A549 (cell line): ENCODE measurements at regions not wholly inside any gene's neighbourhood (a gene's known extent, or its start where the extent isn't known, plus 50 kb on each side); places are given as distances from the start of the nearest gene placed in this dataset.
"Not testable (repeated sequence)": the region's sequence is repeated elsewhere in the genome, so short reads cannot be mapped to it uniquely, and the experiment has no call there.

Experiments
- ATAC-seq, 2 experiments: fragments of 200-7000 bp in 1 of 2; fragments of >200 bp in 1 of 2; cut with Nextera tagmentation in 1 of 2; cut with Tn5 transposase in 1 of 2; 3 replicates each; pipeline versions ENCODE4 v1.8.0 to v1.9.1; 2018 to 2020; ENCODE audit warnings: mild to moderate bottlenecking in 1 of 2, moderate library complexity in 1 of 2
- CTCF ChIA-PET: fragments of 300-600 bp; sonication (Branson Sonifier 250); formaldehyde crosslinking; extraction: SDS; loops from one replicate; lab custom pipeline; 2021; ENCODE audit warnings: antibody characterized with exemption, inconsistent platforms; lab: Yijun Ruan, JAX
- POLR2A ChIA-PET: fragments of 350-600 bp; formaldehyde crosslinking; extraction: SDS; loops from one replicate; lab custom pipeline; 2021; ENCODE audit warnings: antibody characterized with exemption, inconsistent platforms; lab: Yijun Ruan, JAX
- DNase-seq, 2 experiments: peaks; one replicate each; pipeline versions ENCODE4 v3.0.0 to v3.0.0-alpha.2; 2011 to 2016; ENCODE audit warnings: low read depth in 1 of 2, low spot score in 1 of 2
- FAIRE-seq: peaks from 2 replicates; lab custom pipeline; 2011; peaks lifted over from hg19 to GRCh38; lab: Jason Lieb, UNC
- H3K27ac ChIP-seq, 2 experiments: fragments of >200 bp; sonication (Bioruptor Twin); formaldehyde crosslinking; 3 replicates each; pipeline ENCODE4 v1.5.1; 2016 to 2017
- H3K4me1 ChIP-seq: fragments of >200 bp; sonication (Bioruptor Twin); formaldehyde crosslinking; 3 replicates; pipeline ENCODE4 v1.6.1; 2016
- H3K4me2 ChIP-seq: fragments of >200 bp; sonication (Bioruptor Twin); formaldehyde crosslinking; 3 replicates; pipeline ENCODE4 v1.6.1; 2016
- H3K4me3 ChIP-seq: fragments of >200 bp; sonication (Bioruptor Twin); formaldehyde crosslinking; 3 replicates; pipeline ENCODE4 v1.5.1; 2016
- H3K9me3 ChIP-seq: fragments of >200 bp; sonication (Bioruptor Twin); formaldehyde crosslinking; 3 replicates; pipeline ENCODE4 v1.6.1; 2016
- BHLHE40 ChIP-seq: IDR thresholded peaks from 2 replicates; pipeline ENCODE4 v1.6.1; 2012; ENCODE audit warnings: low read depth, low read length, inconsistent platforms
- CEBPB ChIP-seq, 2 experiments: fragments of >200 bp in 1 of 2; sonication (Bioruptor Twin) in 1 of 2; formaldehyde crosslinking in 1 of 2; IDR thresholded peaks; 2 replicates each; pipeline ENCODE4 v1.6.1; 2012 to 2016
- EHMT2 ChIP-seq: fragments of 200-600 bp; sonication (generic); IDR thresholded peaks from 2 replicates; pipeline ENCODE4 v1.6.1; 2016; ENCODE audit warnings: antibody characterized with exemption, low read depth, mild to moderate bottlenecking, moderate library complexity
- FOXS1 ChIP-seq: fragments of 250-450 bp; sonication (Bioruptor Pico); IDR thresholded peaks from 2 replicates; pipeline ENCODE4 v1.5.0; 2020; ENCODE audit warnings: mild to moderate bottlenecking, moderate library complexity
- GATA3 ChIP-seq: IDR thresholded peaks from 2 replicates; pipeline ENCODE4 v1.6.1; 2012; ENCODE audit warnings: borderline replicate concordance
- HMGXB4 ChIP-seq: fragments of 250-450 bp; sonication (Bioruptor Pico); IDR thresholded peaks from 2 replicates; pipeline ENCODE4 v1.5.0; 2021; ENCODE audit warnings: mild to moderate bottlenecking, moderate library complexity, borderline replicate concordance
- NFE2L2 ChIP-seq: fragments of 150-350 bp; conservative IDR thresholded peaks from 2 replicates; pipeline ENCODE4 v1.6.1; 2014; ENCODE audit warnings: low read length
- POLR2A ChIP-seq: IDR thresholded peaks from 2 replicates; pipeline ENCODE4 v1.6.1; 2012; ENCODE audit warnings: mild to moderate bottlenecking, low read length
- WGBS: methylation state at CpG from one replicate; pipeline ENCODE4 v1.1.6; 2017; ENCODE audit errors: missing lambda C conversion rate; 5-methylcytosine and 5-hydroxymethylcytosine counted together
- TF ChIP-seq, protein P1 (sequence below): fragments of 450-650 bp; IDR thresholded peaks from 2 replicates; pipeline ENCODE4 v1.6.1; 2014; ENCODE audit warnings: antibody characterized with exemption
- TF ChIP-seq, protein P2 (sequence below): fragments of >200 bp; sonication (Bioruptor Twin); formaldehyde crosslinking; IDR thresholded peaks from 2 replicates; pipeline ENCODE4 v1.6.1; 2016

DNA sequence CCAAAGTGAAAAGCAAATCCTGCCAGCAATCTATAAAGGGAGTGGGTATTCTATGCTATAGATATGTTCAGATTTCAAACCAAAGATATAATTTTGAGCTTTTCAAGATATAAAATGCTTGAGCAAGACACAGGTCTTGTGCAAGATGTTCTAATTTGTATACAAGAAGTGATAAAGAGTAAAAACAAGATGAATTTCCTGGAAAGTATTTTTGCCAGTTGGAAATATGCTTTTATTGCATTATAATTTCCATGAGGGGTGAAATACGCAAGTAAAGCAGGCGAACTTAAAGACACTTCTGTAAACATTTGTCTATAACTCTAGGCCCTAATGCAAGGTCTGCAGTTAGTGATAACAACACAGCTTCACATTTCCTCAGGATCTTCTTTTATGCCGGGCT, 640.5 kb downstream of the TMEM182 start:
- Histone ChIP-seq H3K4me3 (no peak overlapping the region), H3K9me3 (no peaks in the 10 kb centered on the region), H3K4me1 (no peaks in the 10 kb centered on the region), H3K27ac (no peak overlapping the region), H3K4me2 (no peak overlapping the region)
- no peak for FAIRE-seq
- ATAC-seq, result no peak
- ChIA-PET CTCF (no interaction called here), POLR2A (no interaction called here)
- no peak for DNase-seq
- TF ChIP-seq HMGXB4 (no peak), GATA3 (no peak), EHMT2 (no peak)
- TF ChIP-seq, protein P1, sequence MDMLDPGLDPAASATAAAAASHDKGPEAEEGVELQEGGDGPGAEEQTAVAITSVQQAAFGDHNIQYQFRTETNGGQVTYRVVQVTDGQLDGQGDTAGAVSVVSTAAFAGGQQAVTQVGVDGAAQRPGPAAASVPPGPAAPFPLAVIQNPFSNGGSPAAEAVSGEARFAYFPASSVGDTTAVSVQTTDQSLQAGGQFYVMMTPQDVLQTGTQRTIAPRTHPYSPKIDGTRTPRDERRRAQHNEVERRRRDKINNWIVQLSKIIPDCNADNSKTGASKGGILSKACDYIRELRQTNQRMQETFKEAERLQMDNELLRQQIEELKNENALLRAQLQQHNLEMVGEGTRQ, result no peak
- 66% methylated on average over 3 of the region's 3 CpGs for WGBS

GRCh38 chr2:103402944-103403343, 641.1 kb downstream of the TMEM182 start:
- DNase-seq (no peak), FAIRE-seq (no peak), ATAC-seq (no peak)
- 8% methylated on average over 5 of the region's 5 CpGs for WGBS
- POLR2A ChIA-PET, result no interaction called here
- no peak overlapping the region for H3K27ac ChIP-seq
- no peak overlapping the region for H3K4me2 ChIP-seq
- no peaks in the 10 kb centered on the region for H3K4me1 ChIP-seq
- TF ChIP-seq, protein P1, result 0 out of 2 replicates have a peak, but pooled peaks have one; percentile 12
- no peak for TF ChIP-seq NFE2L2
- no peak overlapping the region for H3K4me3 ChIP-seq
- H3K9me3 ChIP-seq, result no peaks in the 10 kb centered on the region
- CTCF ChIA-PET, result no interaction called here

- H3K4me3 ChIP-seq, POLR2A ChIA-PET, CTCF ChIA-PET, H3K27ac ChIP-seq, H3K4me1 ChIP-seq, H3K9me3 ChIP-seq, H3K4me2 ChIP-seq, DNase-seq, FAIRE-seq, ATAC-seq: not testable (repeated sequence)
- WGBS, result 58% methylated on average over 5 of the region's 5 CpGs
Observed at GRCh38 chr2:103403388-103403787, 641.6 kb downstream of the TMEM182 start.

- ChIA-PET CTCF (no interaction called here), POLR2A (no interaction called here)
- FAIRE-seq (no peak), ATAC-seq (no peak), DNase-seq (no peak)
- no peak for TF ChIP-seq BHLHE40
- peak in 1 of 2 experiments; percentile 31; a peak in 1 of 4 replicates for TF ChIP-seq CEBPB (IDR thresholded peaks at IDR 0.05)
- Histone ChIP-seq H3K9me3 (no peaks in the 10 kb centered on the region), H3K4me2 (no peak overlapping the region), H3K4me3 (no peak overlapping the region), H3K27ac (no peak overlapping the region), H3K4me1 (no peaks in the 10 kb centered on the region)
- 59% methylated on average over 4 of the region's 4 CpGs for WGBS
Observed at GRCh38 chr2:103410221-103410620, 648.4 kb downstream of the TMEM182 start.

GRCh38 chr2:103419506-103419905, 657.7 kb downstream of the TMEM182 start:
- TF ChIP-seq, protein P2, sequence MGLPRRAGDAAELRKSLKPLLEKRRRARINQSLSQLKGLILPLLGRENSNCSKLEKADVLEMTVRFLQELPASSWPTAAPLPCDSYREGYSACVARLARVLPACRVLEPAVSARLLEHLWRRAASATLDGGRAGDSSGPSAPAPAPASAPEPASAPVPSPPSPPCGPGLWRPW, result no peak
- no peak for TF ChIP-seq POLR2A
- no peak for TF ChIP-seq FOXS1 (CRISPR knock-in tag)
- no peak for TF ChIP-seq GATA3
- ChIA-PET POLR2A (no interaction called here), CTCF (interaction anchor here (0.9 kb wide), 1 partner anchor 13 kb away, joined by 3 read pairs; no protein-coding TSS in a partner anchor)
- no peak for ATAC-seq
- no peak for FAIRE-seq
- WGBS, result 2% methylated on average over 2 of the region's 2 CpGs
- Histone ChIP-seq H3K9me3 (no peaks in the 10 kb centered on the region), H3K4me3 (no peak overlapping the region), H3K4me2 (no peak overlapping the region), H3K4me1 (no peaks in the 10 kb centered on the region), H3K27ac (no peak overlapping the region)
- DNase-seq, result no peak
